HT1080 (cell line): ENCODE measurements at regions not wholly inside any gene's neighbourhood (a gene's known extent, or its start where the extent isn't known, plus 50 kb on each side); places are given as distances from the start of the nearest gene placed in this dataset.

Experiments used
- DNase-seq: peaks from one replicate; pipeline ENCODE4 v3.0.0-alpha.2; 2015; ENCODE audit warnings: low read depth

- no peak for DNase-seq
Observed at GRCh38 chr4:188197566-188197965, 58.3 kb downstream of the TRIML1 start.

GRCh38 chr4:188198982-188199792 lies 59.9 kb downstream of the TRIML1 start:
- DNase-seq: no peak

GRCh38 chr4:188201851-188202250 lies 62.6 kb downstream of the TRIML1 start:
- DNase-seq: no peak

GRCh38 chr4:188206783-188207182 lies 67.5 kb downstream of the TRIML1 start:
- DNase-seq: no peak

GRCh38 chr4:188214861-188215260 lies 75.6 kb downstream of the TRIML1 start:
- DNase-seq: no peak

GRCh38 chr4:188218392-188218791 lies 79.2 kb downstream of the TRIML1 start:
- no peak for DNase-seq

- DNase-seq: no peak
Observed at GRCh38 chr4:188220006-188220405, 80.8 kb downstream of the TRIML1 start.

GRCh38 chr4:188221090-188221489 lies 81.8 kb downstream of the TRIML1 start:
- no peak for DNase-seq

- no peak for DNase-seq
Observed at GRCh38 chr4:188228279-188228678, 89.0 kb downstream of the TRIML1 start.

GRCh38 chr4:188232428-188232827 lies 93.2 kb downstream of the TRIML1 start:
- DNase-seq: no peak

GRCh38 chr4:188242041-188242440 lies 102.8 kb downstream of the TRIML1 start:
- DNase-seq: no peak

GRCh38 chr4:188245651-188246050 lies 106.4 kb downstream of the TRIML1 start:
- no peak for DNase-seq

GRCh38 chr4:188246488-188246887 lies 107.2 kb downstream of the TRIML1 start:
- no peak for DNase-seq

- peak; percentile 24 for DNase-seq
Observed at GRCh38 chr4:188254211-188254610, 115.0 kb downstream of the TRIML1 start.

- DNase-seq: peak; percentile 49
Observed at GRCh38 chr4:188262464-188262863, 123.2 kb downstream of the TRIML1 start.

- DNase-seq: no peak
Observed at GRCh38 chr4:188263321-188263720, 124.1 kb downstream of the TRIML1 start.

- no peak for DNase-seq
Observed at GRCh38 chr4:188266386-188266785, 127.1 kb downstream of the TRIML1 start.

GRCh38 chr4:188268131-188268908 lies 129.1 kb downstream of the TRIML1 start:
- DNase-seq: no peak

GRCh38 chr4:188270273-188271069 lies 131.2 kb downstream of the TRIML1 start:
- DNase-seq: no peak

- DNase-seq: peak; percentile 41
Observed at GRCh38 chr4:188275686-188276085, 136.4 kb downstream of the TRIML1 start.

- no peak for DNase-seq
Observed at GRCh38 chr4:188279184-188279583, 139.9 kb downstream of the TRIML1 start.
